OCI-LY3 (cell line): ENCODE measurements at regions not wholly inside any gene's neighbourhood (a gene's known extent, or its start where the extent isn't known, plus 50 kb on each side); places are given as distances from the start of the nearest gene placed in this dataset.

Experiments
- H2AFZ ChIP-seq: fragments of 200-600, 300-600 bp; shearing (Covaris generic); 2 replicates; pipeline ENCODE4 v1.6.0; 2014; ENCODE audit warnings: antibody characterized with exemption, low read depth, low read length
- H3K27ac ChIP-seq: fragments of 200-600, 300-600 bp; sonication (generic); 2 replicates; pipeline ENCODE4 v1.5.1; 2014; ENCODE audit warnings: mild to moderate bottlenecking, low read length, moderate library complexity, mixed read lengths
- H3K27me3 ChIP-seq: fragments of 200-600, 300-600 bp; sonication (generic); 2 replicates; pipeline ENCODE4 v1.6.1; 2014; ENCODE audit warnings: low read depth, low read length, mixed read lengths
- H3K36me3 ChIP-seq: fragments of 200-600, 300-600 bp; sonication (generic); replicated peaks from 2 replicates; pipeline ENCODE3; 2014; ENCODE audit warnings: low read depth, low read length, mixed read lengths
- H3K4me1 ChIP-seq: fragments of 300-600, 200-600 bp; sonication (generic); 2 replicates; pipeline ENCODE4 v1.6.1; 2014; ENCODE audit warnings: low read length, mixed read lengths
- H3K4me2 ChIP-seq: fragments of 200-600, 300-600 bp; sonication (generic); 2 replicates; pipeline ENCODE4 v1.6.1; 2014; ENCODE audit warnings: low read length, mixed read lengths
- H3K4me3 ChIP-seq: fragments of 300-600, 200-600 bp; sonication (generic); 2 replicates; pipeline ENCODE4 v1.5.1; 2014; ENCODE audit warnings: antibody characterized with exemption, mild to moderate bottlenecking, low read length, moderate library complexity
- H3K79me2 ChIP-seq: fragments of 300-600, 200-600 bp; shearing (Covaris generic); 2 replicates; pipeline ENCODE4 v1.6.1; 2014; ENCODE audit warnings: mild to moderate bottlenecking, low read length, mixed read lengths
- H3K9ac ChIP-seq: fragments of 300-600, 200-600 bp; shearing (Covaris generic); 2 replicates; pipeline ENCODE4 v1.6.0; 2014; ENCODE audit warnings: mild to moderate bottlenecking, low read length, moderate library complexity
- H3K9me3 ChIP-seq: fragments of 200-600, 300-600 bp; shearing (Covaris generic); 2 replicates; pipeline ENCODE4 v1.6.1; 2014; ENCODE audit warnings: low read length, mixed read lengths; ENCODE audit not compliant: insufficient read depth
- H4K20me1 ChIP-seq: fragments of 200-600, 300-600 bp; sonication (generic); 2 replicates; pipeline ENCODE4 v1.6.1; 2016; ENCODE audit warnings: low read length, mixed read lengths; ENCODE audit not compliant: insufficient read depth
- CTCF ChIP-seq: fragments of 200-600, 300-600 bp; sonication (generic); IDR thresholded peaks from 2 replicates; pipeline ENCODE4 v1.5.1; 2014; ENCODE audit warnings: antibody characterized with exemption, low read length, low read depth
- EZH2phosphoT487 ChIP-seq: fragments of 200-600 bp; shearing (Covaris generic); IDR thresholded peaks from 2 replicates; pipeline ENCODE4 v1.6.1; 2018; ENCODE audit warnings: antibody characterized with exemption, mixed run types, low read depth

GRCh38 chr3:72539856-72540255 lies 308.4 kb downstream of the SHQ1 start:
- H3K27ac ChIP-seq: no peak overlapping the region

DNA sequence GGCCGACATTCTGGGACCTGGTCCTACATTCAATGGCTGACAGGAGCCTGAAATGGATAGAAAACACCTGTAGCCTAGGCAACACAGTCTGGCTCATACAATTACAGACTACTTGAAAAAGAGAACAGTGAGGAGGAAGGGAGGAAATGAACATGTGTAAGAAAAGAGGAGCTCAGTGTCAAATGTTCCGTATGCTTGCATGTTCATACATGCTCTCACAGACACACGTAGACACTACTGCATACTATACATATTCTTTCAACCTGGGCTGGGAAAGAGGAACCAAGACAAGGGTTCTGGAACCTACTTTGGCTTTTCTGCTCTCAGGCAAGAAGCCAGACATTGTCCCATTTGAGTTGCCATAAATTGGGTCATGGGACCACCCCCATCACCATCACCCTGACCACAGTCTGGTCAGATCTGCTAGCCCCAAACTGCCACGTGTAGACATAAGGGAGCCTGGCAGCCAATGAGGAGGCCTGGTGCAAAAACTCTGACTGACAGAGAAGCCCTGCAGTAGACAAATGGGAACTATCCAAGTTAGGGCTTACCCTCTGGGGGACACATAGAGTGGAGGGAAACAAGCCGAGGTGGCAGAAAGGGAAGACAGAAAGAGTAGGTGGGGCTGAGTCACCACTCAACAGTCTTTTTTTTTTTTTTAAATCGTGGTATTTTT lies 310.0 kb downstream of the SHQ1 start:
- Histone ChIP-seq H3K27ac (peak overlapping the region; percentile 23), H3K27me3 (peaks cover 4% of the 10 kb centered on the region; the same call in 1 of the 2 replicates), H3K4me2 (peak overlapping the region; percentile 50)

More at GRCh38 chr3:72539856-72540255, 308.4 kb downstream of the SHQ1 start:
- no peaks in the 10 kb centered on the region for H3K27me3 ChIP-seq
- no peak overlapping the region for H2AFZ ChIP-seq
- H3K36me3 ChIP-seq: no peaks in the 10 kb centered on the region
- H3K79me2 ChIP-seq: no peaks in the 10 kb centered on the region
- H3K9me3 ChIP-seq: no peaks in the 10 kb centered on the region
- H3K4me1 ChIP-seq: peaks cover 32% of the 10 kb centered on the region
- H3K9ac ChIP-seq: no peak overlapping the region
- no peak overlapping the region for H3K4me2 ChIP-seq
- no peak overlapping the region for H3K4me3 ChIP-seq
- TF ChIP-seq CTCF: no peak
- no peak for TF ChIP-seq EZH2phosphoT487
- no peaks in the 10 kb centered on the region for H4K20me1 ChIP-seq

GRCh38 chr3:72537448-72537847 lies 310.8 kb downstream of the SHQ1 start:
- H3K4me2 ChIP-seq: peak overlapping the region; percentile 50

More for the DNA sequence above, 310.0 kb downstream of the SHQ1 start:
- Histone ChIP-seq H3K36me3 (no peaks in the 10 kb centered on the region), H4K20me1 (no peaks in the 10 kb centered on the region), H3K4me1 (peaks cover 40% of the 10 kb centered on the region), H3K4me3 (no peak overlapping the region), H3K79me2 (no peaks in the 10 kb centered on the region), H3K9ac (no peak overlapping the region), H3K9me3 (no peaks in the 10 kb centered on the region), H2AFZ (no peak overlapping the region)
- TF ChIP-seq CTCF: no peak
- TF ChIP-seq EZH2phosphoT487: no peak

More at GRCh38 chr3:72537448-72537847, 310.8 kb downstream of the SHQ1 start:
- TF ChIP-seq EZH2phosphoT487 (no peak), CTCF (no peak)
- no peaks in the 10 kb centered on the region for H3K79me2 ChIP-seq
- peak overlapping the region; percentile 23 for H3K27ac ChIP-seq
- H3K27me3 ChIP-seq: peaks cover 11% of the 10 kb centered on the region
- H2AFZ ChIP-seq: peak overlapping the region; percentile 83
- H4K20me1 ChIP-seq: no peaks in the 10 kb centered on the region
- no peak overlapping the region for H3K9ac ChIP-seq
- peak overlapping the region; percentile 39; the same call in 1 of the 2 replicates for H3K4me3 ChIP-seq
- H3K36me3 ChIP-seq: no peaks in the 10 kb centered on the region
- peaks cover 34% of the 10 kb centered on the region for H3K4me1 ChIP-seq
- H3K9me3 ChIP-seq: no peaks in the 10 kb centered on the region
